WTC11 (cell line): ENCODE measurements at regions not wholly inside any gene's neighbourhood (a gene's known extent, or its start where the extent isn't known, plus 50 kb on each side); places are given as distances from the start of the nearest gene placed in this dataset.

ENCODE experiments used
- ATAC-seq: fragments of 200-7000 bp; cut with Tn5 transposase; 2 replicates; pipeline ENCODE4 v1.10.0; 2021; ENCODE audit warnings: mild to moderate bottlenecking, moderate library complexity
- CTCF ChIA-PET: fragments of 300-600 bp; sonication (Branson Sonifier 250); formaldehyde crosslinking; loops from one replicate; lab custom pipeline; 2021; ENCODE audit warnings: antibody characterized with exemption; lab: Charles Lee
- POLR2A ChIA-PET: fragments of 350-600 bp; sonication (Branson Sonifier 250); formaldehyde crosslinking; loops from one replicate; lab custom pipeline; 2021; ENCODE audit warnings: antibody characterized with exemption; lab: Charles Lee
- DNase-seq: peaks from one replicate; pipeline ENCODE4 v3.0.0; 2021; ENCODE audit warnings: low spot score
- H3K27ac Mint-ChIP-seq: 2 replicates; pipeline ENCODE4 v1.8.0; 2021; ENCODE audit warnings: mixed read lengths
- H3K27me3 Mint-ChIP-seq: 2 replicates; pipeline ENCODE4 v1.8.0; 2021; ENCODE audit warnings: low read depth, mild to moderate bottlenecking, moderate library complexity, mixed read lengths
- H3K36me3 Mint-ChIP-seq: 2 replicates; pipeline ENCODE4 v1.8.0; 2021; ENCODE audit warnings: mixed read lengths
- H3K4me1 Mint-ChIP-seq: 2 replicates; pipeline ENCODE4 v1.8.0; 2022; ENCODE audit warnings: mixed read lengths
- H3K4me3 Mint-ChIP-seq: 2 replicates; pipeline ENCODE4 v1.8.0; 2021; ENCODE audit warnings: mild to moderate bottlenecking, moderate library complexity, mixed read lengths
- H3K9me3 Mint-ChIP-seq: 2 replicates; pipeline ENCODE4 v1.8.0; 2021; ENCODE audit warnings: mixed read lengths
- FOXJ3 ChIP-seq: sonication (generic); formaldehyde crosslinking; IDR thresholded peaks from 2 replicates; pipeline ENCODE4 v1.9.0; 2021; ENCODE audit warnings: missing genetic modification reagents, mild to moderate bottlenecking, borderline replicate concordance
- FOXK1 ChIP-seq: sonication (generic); formaldehyde crosslinking; IDR thresholded peaks from 2 replicates; pipeline ENCODE4 v1.8.0; 2022; ENCODE audit warnings: mild to moderate bottlenecking, moderate library complexity, missing genetic modification reagents
- FOXP1 ChIP-seq: sonication (generic); formaldehyde crosslinking; IDR thresholded peaks from 2 replicates; pipeline ENCODE4 v1.8.0; 2022; ENCODE audit warnings: missing genetic modification reagents, mild to moderate bottlenecking, moderate library complexity, borderline replicate concordance
- GRHL2 ChIP-seq: fragments of 250-450 bp; sonication (Bioruptor Pico); IDR thresholded peaks from 2 replicates; pipeline ENCODE4 v1.8.0; 2022; ENCODE audit warnings: mild to moderate bottlenecking, moderate library complexity; ENCODE audit not compliant: insufficient replicate concordance, severe bottlenecking
- JAZF1 ChIP-seq: fragments of 250-450 bp; sonication (Bioruptor Pico); IDR thresholded peaks from 2 replicates; pipeline ENCODE4 v1.9.0; 2021; ENCODE audit warnings: moderate library complexity, mild to moderate bottlenecking, inconsistent platforms
- SOX15 ChIP-seq: fragments of 250-450 bp; sonication (Bioruptor Pico); IDR thresholded peaks from 2 replicates; pipeline ENCODE4 v1.9.0; 2021; ENCODE audit warnings: mild to moderate bottlenecking
- TEAD4 ChIP-seq: sonication (generic); formaldehyde crosslinking; IDR thresholded peaks from 2 replicates; pipeline ENCODE4 v1.8.0; 2022; ENCODE audit warnings: mild to moderate bottlenecking, missing genetic modification reagents
- ZNF263 ChIP-seq: sonication (generic); formaldehyde crosslinking; IDR thresholded peaks from 2 replicates; pipeline ENCODE4 v1.8.1; 2022; ENCODE audit warnings: low read depth, mild to moderate bottlenecking, moderate library complexity, missing genetic modification reagents
- TF ChIP-seq, protein P1 (sequence below): fragments of 200-600 bp; IDR thresholded peaks from 2 replicates; pipeline ENCODE4 v1.8.0; 2022; ENCODE audit warnings: antibody characterized with exemption
- TF ChIP-seq, protein P2 (sequence below): fragments of 250-450 bp; sonication (Bioruptor Pico); IDR thresholded peaks from 2 replicates; pipeline ENCODE4 v1.9.0; 2021; ENCODE audit warnings: moderate library complexity, mild to moderate bottlenecking, inconsistent platforms, borderline replicate concordance
- TF ChIP-seq, protein P3 (sequence below): sonication (generic); formaldehyde crosslinking; IDR thresholded peaks from 2 replicates; pipeline ENCODE4 v1.8.0; 2023; ENCODE audit warnings: mild to moderate bottlenecking, missing genetic modification reagents
- TF ChIP-seq, protein P4 (sequence below): sonication (generic); formaldehyde crosslinking; IDR thresholded peaks from 2 replicates; pipeline ENCODE4 v1.8.1; 2022; ENCODE audit warnings: low read depth, missing genetic modification reagents, borderline replicate concordance
- TF ChIP-seq, protein P5 (sequence below): sonication (generic); formaldehyde crosslinking; IDR thresholded peaks from 2 replicates; pipeline ENCODE4 v1.8.1; 2023; ENCODE audit warnings: mild to moderate bottlenecking, missing genetic modification reagents, borderline replicate concordance
- TF ChIP-seq, protein P6 (sequence below): fragments of 250-450 bp; sonication (Bioruptor Pico); IDR thresholded peaks from 2 replicates; pipeline ENCODE4 v2.1.2; 2022; ENCODE audit warnings: mild to moderate bottlenecking, moderate library complexity
- TF ChIP-seq, protein P7 (sequence below): sonication (generic); formaldehyde crosslinking; conservative IDR thresholded peaks from 2 replicates; pipeline ENCODE4 v1.8.1; 2022; ENCODE audit warnings: mild to moderate bottlenecking, missing genetic modification reagents

DNA sequence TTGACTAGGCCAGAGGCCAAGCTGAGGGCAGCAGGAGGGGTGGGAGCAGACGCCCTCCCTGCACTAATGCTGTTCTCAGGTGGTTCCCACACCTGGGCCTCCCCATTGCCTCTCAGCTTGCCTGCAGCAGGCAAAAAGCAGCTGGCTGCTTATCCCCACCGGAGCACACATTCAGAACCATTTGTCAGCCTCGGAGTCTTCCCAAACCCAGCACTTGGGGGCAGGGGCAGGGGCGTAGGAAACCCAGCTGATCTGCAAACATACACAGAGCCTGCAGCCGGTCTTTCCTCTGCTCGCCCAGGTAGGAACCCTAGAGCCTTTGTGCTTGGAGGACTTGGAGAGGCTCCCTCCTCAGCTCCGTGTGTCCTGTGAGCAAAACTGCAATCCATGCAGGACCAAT is 249.8 kb downstream of the CYP26B1 start:
- TF ChIP-seq, protein P1, sequence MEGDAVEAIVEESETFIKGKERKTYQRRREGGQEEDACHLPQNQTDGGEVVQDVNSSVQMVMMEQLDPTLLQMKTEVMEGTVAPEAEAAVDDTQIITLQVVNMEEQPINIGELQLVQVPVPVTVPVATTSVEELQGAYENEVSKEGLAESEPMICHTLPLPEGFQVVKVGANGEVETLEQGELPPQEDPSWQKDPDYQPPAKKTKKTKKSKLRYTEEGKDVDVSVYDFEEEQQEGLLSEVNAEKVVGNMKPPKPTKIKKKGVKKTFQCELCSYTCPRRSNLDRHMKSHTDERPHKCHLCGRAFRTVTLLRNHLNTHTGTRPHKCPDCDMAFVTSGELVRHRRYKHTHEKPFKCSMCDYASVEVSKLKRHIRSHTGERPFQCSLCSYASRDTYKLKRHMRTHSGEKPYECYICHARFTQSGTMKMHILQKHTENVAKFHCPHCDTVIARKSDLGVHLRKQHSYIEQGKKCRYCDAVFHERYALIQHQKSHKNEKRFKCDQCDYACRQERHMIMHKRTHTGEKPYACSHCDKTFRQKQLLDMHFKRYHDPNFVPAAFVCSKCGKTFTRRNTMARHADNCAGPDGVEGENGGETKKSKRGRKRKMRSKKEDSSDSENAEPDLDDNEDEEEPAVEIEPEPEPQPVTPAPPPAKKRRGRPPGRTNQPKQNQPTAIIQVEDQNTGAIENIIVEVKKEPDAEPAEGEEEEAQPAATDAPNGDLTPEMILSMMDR: no peak
- TF ChIP-seq, protein P2, sequence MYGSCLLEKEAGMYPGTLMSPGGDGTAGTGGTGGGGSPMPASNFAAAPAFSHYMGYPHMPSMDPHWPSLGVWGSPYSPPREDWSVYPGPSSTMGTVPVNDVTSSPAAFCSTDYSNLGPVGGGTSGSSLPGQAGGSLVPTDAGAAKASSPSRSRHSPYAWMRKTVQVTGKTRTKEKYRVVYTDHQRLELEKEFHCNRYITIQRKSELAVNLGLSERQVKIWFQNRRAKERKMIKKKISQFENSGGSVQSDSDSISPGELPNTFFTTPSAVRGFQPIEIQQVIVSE (CRISPR knock-in tag): no peak
- TF ChIP-seq FOXP1 (CRISPR knock-in tag): no peak
- TF ChIP-seq, protein P3, sequence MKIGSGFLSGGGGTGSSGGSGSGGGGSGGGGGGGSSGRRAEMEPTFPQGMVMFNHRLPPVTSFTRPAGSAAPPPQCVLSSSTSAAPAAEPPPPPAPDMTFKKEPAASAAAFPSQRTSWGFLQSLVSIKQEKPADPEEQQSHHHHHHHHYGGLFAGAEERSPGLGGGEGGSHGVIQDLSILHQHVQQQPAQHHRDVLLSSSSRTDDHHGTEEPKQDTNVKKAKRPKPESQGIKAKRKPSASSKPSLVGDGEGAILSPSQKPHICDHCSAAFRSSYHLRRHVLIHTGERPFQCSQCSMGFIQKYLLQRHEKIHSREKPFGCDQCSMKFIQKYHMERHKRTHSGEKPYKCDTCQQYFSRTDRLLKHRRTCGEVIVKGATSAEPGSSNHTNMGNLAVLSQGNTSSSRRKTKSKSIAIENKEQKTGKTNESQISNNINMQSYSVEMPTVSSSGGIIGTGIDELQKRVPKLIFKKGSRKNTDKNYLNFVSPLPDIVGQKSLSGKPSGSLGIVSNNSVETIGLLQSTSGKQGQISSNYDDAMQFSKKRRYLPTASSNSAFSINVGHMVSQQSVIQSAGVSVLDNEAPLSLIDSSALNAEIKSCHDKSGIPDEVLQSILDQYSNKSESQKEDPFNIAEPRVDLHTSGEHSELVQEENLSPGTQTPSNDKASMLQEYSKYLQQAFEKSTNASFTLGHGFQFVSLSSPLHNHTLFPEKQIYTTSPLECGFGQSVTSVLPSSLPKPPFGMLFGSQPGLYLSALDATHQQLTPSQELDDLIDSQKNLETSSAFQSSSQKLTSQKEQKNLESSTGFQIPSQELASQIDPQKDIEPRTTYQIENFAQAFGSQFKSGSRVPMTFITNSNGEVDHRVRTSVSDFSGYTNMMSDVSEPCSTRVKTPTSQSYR (CRISPR knock-in tag): no peak
- TF ChIP-seq SOX15 (CRISPR knock-in tag): no peak
- TF ChIP-seq FOXJ3 (CRISPR knock-in tag): no peak
- TF ChIP-seq, protein P4, sequence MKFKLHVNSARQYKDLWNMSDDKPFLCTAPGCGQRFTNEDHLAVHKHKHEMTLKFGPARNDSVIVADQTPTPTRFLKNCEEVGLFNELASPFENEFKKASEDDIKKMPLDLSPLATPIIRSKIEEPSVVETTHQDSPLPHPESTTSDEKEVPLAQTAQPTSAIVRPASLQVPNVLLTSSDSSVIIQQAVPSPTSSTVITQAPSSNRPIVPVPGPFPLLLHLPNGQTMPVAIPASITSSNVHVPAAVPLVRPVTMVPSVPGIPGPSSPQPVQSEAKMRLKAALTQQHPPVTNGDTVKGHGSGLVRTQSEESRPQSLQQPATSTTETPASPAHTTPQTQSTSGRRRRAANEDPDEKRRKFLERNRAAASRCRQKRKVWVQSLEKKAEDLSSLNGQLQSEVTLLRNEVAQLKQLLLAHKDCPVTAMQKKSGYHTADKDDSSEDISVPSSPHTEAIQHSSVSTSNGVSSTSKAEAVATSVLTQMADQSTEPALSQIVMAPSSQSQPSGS (CRISPR knock-in tag): no peak
- TF ChIP-seq ZNF263: no peak
- TF ChIP-seq, protein P5, sequence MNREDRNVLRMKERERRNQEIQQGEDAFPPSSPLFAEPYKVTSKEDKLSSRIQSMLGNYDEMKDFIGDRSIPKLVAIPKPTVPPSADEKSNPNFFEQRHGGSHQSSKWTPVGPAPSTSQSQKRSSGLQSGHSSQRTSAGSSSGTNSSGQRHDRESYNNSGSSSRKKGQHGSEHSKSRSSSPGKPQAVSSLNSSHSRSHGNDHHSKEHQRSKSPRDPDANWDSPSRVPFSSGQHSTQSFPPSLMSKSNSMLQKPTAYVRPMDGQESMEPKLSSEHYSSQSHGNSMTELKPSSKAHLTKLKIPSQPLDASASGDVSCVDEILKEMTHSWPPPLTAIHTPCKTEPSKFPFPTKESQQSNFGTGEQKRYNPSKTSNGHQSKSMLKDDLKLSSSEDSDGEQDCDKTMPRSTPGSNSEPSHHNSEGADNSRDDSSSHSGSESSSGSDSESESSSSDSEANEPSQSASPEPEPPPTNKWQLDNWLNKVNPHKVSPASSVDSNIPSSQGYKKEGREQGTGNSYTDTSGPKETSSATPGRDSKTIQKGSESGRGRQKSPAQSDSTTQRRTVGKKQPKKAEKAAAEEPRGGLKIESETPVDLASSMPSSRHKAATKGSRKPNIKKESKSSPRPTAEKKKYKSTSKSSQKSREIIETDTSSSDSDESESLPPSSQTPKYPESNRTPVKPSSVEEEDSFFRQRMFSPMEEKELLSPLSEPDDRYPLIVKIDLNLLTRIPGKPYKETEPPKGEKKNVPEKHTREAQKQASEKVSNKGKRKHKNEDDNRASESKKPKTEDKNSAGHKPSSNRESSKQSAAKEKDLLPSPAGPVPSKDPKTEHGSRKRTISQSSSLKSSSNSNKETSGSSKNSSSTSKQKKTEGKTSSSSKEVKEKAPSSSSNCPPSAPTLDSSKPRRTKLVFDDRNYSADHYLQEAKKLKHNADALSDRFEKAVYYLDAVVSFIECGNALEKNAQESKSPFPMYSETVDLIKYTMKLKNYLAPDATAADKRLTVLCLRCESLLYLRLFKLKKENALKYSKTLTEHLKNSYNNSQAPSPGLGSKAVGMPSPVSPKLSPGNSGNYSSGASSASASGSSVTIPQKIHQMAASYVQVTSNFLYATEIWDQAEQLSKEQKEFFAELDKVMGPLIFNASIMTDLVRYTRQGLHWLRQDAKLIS: no peak
- no peak for TF ChIP-seq TEAD4 (CRISPR knock-in tag)
- TF ChIP-seq, protein P6, sequence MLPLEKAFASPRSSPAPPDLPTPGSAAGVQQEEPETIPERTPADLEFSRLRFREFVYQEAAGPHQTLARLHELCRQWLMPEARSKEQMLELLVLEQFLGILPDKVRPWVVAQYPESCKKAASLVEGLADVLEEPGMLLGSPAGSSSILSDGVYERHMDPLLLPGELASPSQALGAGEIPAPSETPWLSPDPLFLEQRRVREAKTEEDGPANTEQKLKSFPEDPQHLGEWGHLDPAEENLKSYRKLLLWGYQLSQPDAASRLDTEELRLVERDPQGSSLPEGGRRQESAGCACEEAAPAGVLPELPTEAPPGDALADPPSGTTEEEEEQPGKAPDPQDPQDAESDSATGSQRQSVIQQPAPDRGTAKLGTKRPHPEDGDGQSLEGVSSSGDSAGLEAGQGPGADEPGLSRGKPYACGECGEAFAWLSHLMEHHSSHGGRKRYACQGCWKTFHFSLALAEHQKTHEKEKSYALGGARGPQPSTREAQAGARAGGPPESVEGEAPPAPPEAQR (CRISPR knock-in tag): no peak
- TF ChIP-seq FOXK1: no peak
- TF ChIP-seq JAZF1 (CRISPR knock-in tag): no peak
- TF ChIP-seq, protein P7, sequence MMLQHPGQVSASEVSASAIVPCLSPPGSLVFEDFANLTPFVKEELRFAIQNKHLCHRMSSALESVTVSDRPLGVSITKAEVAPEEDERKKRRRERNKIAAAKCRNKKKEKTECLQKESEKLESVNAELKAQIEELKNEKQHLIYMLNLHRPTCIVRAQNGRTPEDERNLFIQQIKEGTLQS (CRISPR knock-in tag): no peak
- TF ChIP-seq GRHL2: no peak
- POLR2A ChIA-PET: interaction anchor here (0.6 kb wide), 1 partner anchor 358 kb away, joined by 7 read pairs; no protein-coding TSS in a partner anchor
- CTCF ChIA-PET: interaction anchor here (1.3 kb wide), 1 partner anchor 26 kb away, joined by 5 read pairs; no protein-coding TSS in a partner anchor
- Mint-ChIP-seq H3K27me3 (peaks cover 5% of the 10 kb centered on the region), H3K27ac (no peak overlapping the region), H3K4me3 (no peak overlapping the region), H3K36me3 (no peaks in the 10 kb centered on the region), H3K9me3 (no peaks in the 10 kb centered on the region; the same call in 1 of the 2 replicates), H3K4me1 (no peaks in the 10 kb centered on the region)
- ATAC-seq: peak; percentile 18
- no peak for DNase-seq
